OCI-LY7 (cell line): ENCODE measurements at regions not wholly inside any gene's neighbourhood (a gene's known extent, or its start where the extent isn't known, plus 50 kb on each side); places are given as distances from the start of the nearest gene placed in this dataset.

ENCODE experiments used
- EZH2phosphoT487 ChIP-seq: fragments of 200-600 bp; sonication (generic); IDR thresholded peaks from 2 replicates; pipeline ENCODE4 v1.6.1; 2018; ENCODE audit warnings: low read depth, borderline replicate concordance, mild to moderate bottlenecking, mixed run types, antibody characterized with exemption, low read length, moderate library complexity, mixed read lengths
- TF ChIP-seq, protein P1 (sequence below): fragments of 200-600 bp; sonication (generic); conservative IDR thresholded peaks from 2 replicates; pipeline ENCODE4 v1.5.1; 2014; ENCODE audit warnings: mild to moderate bottlenecking, antibody characterized with exemption, low read length, moderate library complexity, mixed read lengths

DNA sequence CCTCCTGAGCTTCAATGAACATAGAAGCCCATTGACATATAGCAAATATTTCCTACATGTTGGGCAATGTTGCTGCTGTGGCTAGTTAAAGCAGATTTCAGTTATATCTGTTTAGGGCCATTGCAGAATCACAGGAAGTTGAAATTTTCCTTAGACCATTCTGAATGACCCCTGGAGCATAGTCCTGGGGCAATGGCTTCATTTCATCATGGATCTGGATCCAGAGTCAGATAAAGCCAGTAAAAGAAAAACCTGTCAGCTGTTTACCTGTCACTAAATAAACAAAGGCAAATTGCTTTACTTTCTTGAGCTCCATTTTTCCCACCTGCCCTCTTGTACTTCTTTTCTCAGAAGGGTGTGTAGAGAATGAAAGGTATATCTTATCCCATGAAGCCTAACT is 494.0 kb upstream of the MAP3K7 start:
- TF ChIP-seq, protein P1, sequence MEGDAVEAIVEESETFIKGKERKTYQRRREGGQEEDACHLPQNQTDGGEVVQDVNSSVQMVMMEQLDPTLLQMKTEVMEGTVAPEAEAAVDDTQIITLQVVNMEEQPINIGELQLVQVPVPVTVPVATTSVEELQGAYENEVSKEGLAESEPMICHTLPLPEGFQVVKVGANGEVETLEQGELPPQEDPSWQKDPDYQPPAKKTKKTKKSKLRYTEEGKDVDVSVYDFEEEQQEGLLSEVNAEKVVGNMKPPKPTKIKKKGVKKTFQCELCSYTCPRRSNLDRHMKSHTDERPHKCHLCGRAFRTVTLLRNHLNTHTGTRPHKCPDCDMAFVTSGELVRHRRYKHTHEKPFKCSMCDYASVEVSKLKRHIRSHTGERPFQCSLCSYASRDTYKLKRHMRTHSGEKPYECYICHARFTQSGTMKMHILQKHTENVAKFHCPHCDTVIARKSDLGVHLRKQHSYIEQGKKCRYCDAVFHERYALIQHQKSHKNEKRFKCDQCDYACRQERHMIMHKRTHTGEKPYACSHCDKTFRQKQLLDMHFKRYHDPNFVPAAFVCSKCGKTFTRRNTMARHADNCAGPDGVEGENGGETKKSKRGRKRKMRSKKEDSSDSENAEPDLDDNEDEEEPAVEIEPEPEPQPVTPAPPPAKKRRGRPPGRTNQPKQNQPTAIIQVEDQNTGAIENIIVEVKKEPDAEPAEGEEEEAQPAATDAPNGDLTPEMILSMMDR, result no peak
- no peak for TF ChIP-seq EZH2phosphoT487
